Thymus (tissue), 11 donors: ENCODE measurements at regions not wholly inside any gene's neighbourhood (a gene's known extent, or its start where the extent isn't known, plus 50 kb on each side); places are given as distances from the start of the nearest gene placed in this dataset.

Experiments
- DNase-seq, 9 donors: peaks; one replicate each; pipeline ENCODE4 v3.0.0-alpha.2; 2013; ENCODE audit warnings: low spot score in 9 of 9, low read depth in 6 of 9, missing footprints in 1 of 9
- H3K27ac ChIP-seq, 2 donors: one replicate each; pipeline ENCODE4 v1.5.1; 2013; ENCODE audit warnings: control low read depth in 1 of 2, low read depth in 1 of 2, low read length in 1 of 2, mild to moderate bottlenecking in 1 of 2, moderate library complexity in 1 of 2
- H3K27me3 ChIP-seq, 2 donors: one replicate each; pipeline ENCODE4 v1.5.1; 2013; ENCODE audit warnings: low read length in 1 of 2; ENCODE audit not compliant: control insufficient read depth in 2 of 2, insufficient read depth in 1 of 2
- H3K36me3 ChIP-seq, 2 donors: one replicate each; pipeline ENCODE4 v1.5.1; 2013; ENCODE audit warnings: low read length in 1 of 2, mild to moderate bottlenecking in 1 of 2, moderate library complexity in 1 of 2; ENCODE audit not compliant: control insufficient read depth in 2 of 2, insufficient read depth in 2 of 2
- H3K4me1 ChIP-seq, 2 donors: one replicate each; pipeline ENCODE4 v1.5.1; 2013; ENCODE audit warnings: low read length in 2 of 2; ENCODE audit not compliant: control insufficient read depth in 2 of 2, insufficient read depth in 2 of 2
- H3K4me3 ChIP-seq, 2 donors: one replicate each; pipeline ENCODE4 v1.5.1; 2013; ENCODE audit warnings: low read length in 2 of 2, control low read depth in 1 of 2, mild to moderate bottlenecking in 1 of 2
- H3K9me3 ChIP-seq, 2 donors: one replicate each; pipeline ENCODE4 v1.5.1; 2013; ENCODE audit warnings: low read length in 1 of 2, mild to moderate bottlenecking in 1 of 2; ENCODE audit not compliant: control insufficient read depth in 2 of 2, insufficient read depth in 1 of 2
- WGBS: extraction: QIAGEN DNeasy Blood & Tissue Kit; methylation state at CpG from one replicate; pipeline ENCODE4 v1.1.7; 2013; 5-methylcytosine and 5-hydroxymethylcytosine counted together
- donor health status: healthy.

GRCh38 chr1:243950166-243950565 is 100.1 kb upstream of the AKT3 start:
- Histone ChIP-seq H3K27me3 (peaks cover 0 to 4% of the 10 kb centered on the region in 2 donors), H3K9me3 (no peaks in the 10 kb centered on the region), H3K27ac (no peak overlapping the region), H3K4me1 (peaks cover 0 to 4% of the 10 kb centered on the region in 2 donors), H3K36me3 (no peaks in the 10 kb centered on the region), H3K4me3 (no peak overlapping the region)
- DNase-seq, result no peak
- 92% methylated on average over 3 of the region's 3 CpGs for WGBS

GRCh38 chr1:243946946-243947345 is 96.9 kb upstream of the AKT3 start:
- H3K4me3 ChIP-seq, result no peak overlapping the region
- DNase-seq, result peak in 6 of 9 donors; percentile 15 to 49 (median 28)
- no peaks in the 10 kb centered on the region for H3K9me3 ChIP-seq
- H3K27me3 ChIP-seq, result no peaks in the 10 kb centered on the region
- no peaks in the 10 kb centered on the region for H3K36me3 ChIP-seq
- WGBS, result 81% methylated on average over 8 of the region's 8 CpGs
- H3K4me1 ChIP-seq, result peaks cover 0 to 4% of the 10 kb centered on the region in 2 donors
- H3K27ac ChIP-seq, result no peak overlapping the region

GRCh38 chr1:243946253-243946652 is 96.2 kb upstream of the AKT3 start:
- DNase-seq, result no peak
- no peaks in the 10 kb centered on the region for H3K9me3 ChIP-seq
- WGBS, result 93% methylated on average over 7 of the region's 7 CpGs
- peaks cover 0 to 4% of the 10 kb centered on the region in 2 donors for H3K4me1 ChIP-seq
- no peak overlapping the region for H3K4me3 ChIP-seq
- H3K27ac ChIP-seq, result no peak overlapping the region
- no peaks in the 10 kb centered on the region for H3K36me3 ChIP-seq
- H3K27me3 ChIP-seq, result no peaks in the 10 kb centered on the region

GRCh38 chr1:243945727-243946126 is 95.7 kb upstream of the AKT3 start:
- Histone ChIP-seq H3K36me3 (no peaks in the 10 kb centered on the region), H3K27me3 (no peaks in the 10 kb centered on the region), H3K27ac (no peak overlapping the region), H3K9me3 (no peaks in the 10 kb centered on the region), H3K4me3 (no peak overlapping the region), H3K4me1 (peaks cover 0 to 4% of the 10 kb centered on the region in 2 donors)
- no peak for DNase-seq
- 95% methylated on average over 5 of the region's 5 CpGs for WGBS

- Histone ChIP-seq H3K27me3 (no peaks in the 10 kb centered on the region), H3K9me3 (no peaks in the 10 kb centered on the region), H3K27ac (no peak overlapping the region), H3K4me1 (peaks cover 0 to 4% of the 10 kb centered on the region in 2 donors), H3K36me3 (no peaks in the 10 kb centered on the region), H3K4me3 (no peak overlapping the region)
- DNase-seq, result peak in 3 of 9 donors; percentile 13 to 39 (median 25)
- WGBS, result 68% methylated on average over 21 of the region's 21 CpGs
Measured at GRCh38 chr1:243944429-243945160, 94.6 kb upstream of the AKT3 start.

- Histone ChIP-seq H3K4me3 (no peak overlapping the region), H3K36me3 (no peaks in the 10 kb centered on the region), H3K9me3 (no peaks in the 10 kb centered on the region), H3K4me1 (peaks cover 0 to 4% of the 10 kb centered on the region in 2 donors), H3K27me3 (no peaks in the 10 kb centered on the region), H3K27ac (no peak overlapping the region)
- DNase-seq, result no peak
- WGBS, result 94% methylated on average over 10 of the region's 10 CpGs
Measured at GRCh38 chr1:243943671-243944428, 93.8 kb upstream of the AKT3 start.

GRCh38 chr1:243942196-243943150 is 92.4 kb upstream of the AKT3 start:
- Histone ChIP-seq H3K27ac (no peak overlapping the region), H3K27me3 (no peaks in the 10 kb centered on the region), H3K4me3 (no peak overlapping the region), H3K36me3 (no peaks in the 10 kb centered on the region), H3K4me1 (peaks cover 0 to 4% of the 10 kb centered on the region in 2 donors), H3K9me3 (no peaks in the 10 kb centered on the region)
- no peak for DNase-seq
- WGBS, result 95% methylated on average over 18 of the region's 18 CpGs

GRCh38 chr1:243940451-243940850 is 90.4 kb upstream of the AKT3 start:
- Histone ChIP-seq H3K27me3 (no peaks in the 10 kb centered on the region), H3K4me3 (no peak overlapping the region), H3K9me3 (no peaks in the 10 kb centered on the region), H3K4me1 (no peaks in the 10 kb centered on the region), H3K36me3 (no peaks in the 10 kb centered on the region), H3K27ac (no peak overlapping the region)
- 96% methylated on average over 6 of the region's 6 CpGs for WGBS
- DNase-seq, result no peak
